Skeletal muscle tissue (tissue), 3 donors: ENCODE measurements at regions not wholly inside any gene's neighbourhood (a gene's known extent, or its start where the extent isn't known, plus 50 kb on each side); places are given as distances from the start of the nearest gene placed in this dataset.
"Not testable (repeated sequence)": the region's sequence is repeated elsewhere in the genome, so short reads cannot be mapped to it uniquely, and the experiment has no call there.

ENCODE experiments used
- H3K27ac ChIP-seq: one replicate; pipeline ENCODE4 v1.7.0; 2013; ENCODE audit warnings: mild to moderate bottlenecking, low read depth, low read length, inconsistent platforms
- H3K27me3 ChIP-seq, 3 donors: one replicate each; pipeline ENCODE4 v1.7.0; 2013; ENCODE audit warnings: low read length in 3 of 3; ENCODE audit not compliant: control insufficient read depth in 3 of 3, insufficient read depth in 3 of 3
- H3K36me3 ChIP-seq, 3 donors: one replicate each; pipeline ENCODE4 v1.7.0; 2013; ENCODE audit warnings: low read length in 3 of 3; ENCODE audit not compliant: control insufficient read depth in 3 of 3, insufficient read depth in 3 of 3
- H3K4me1 ChIP-seq, 3 donors: one replicate each; pipeline ENCODE4 v1.7.0; 2013; ENCODE audit warnings: low read length in 3 of 3, mild to moderate bottlenecking in 3 of 3; ENCODE audit not compliant: control insufficient read depth in 3 of 3, insufficient read depth in 3 of 3
- H3K4me3 ChIP-seq, 3 donors: one replicate each; pipeline ENCODE4 v1.7.0; 2013; ENCODE audit warnings: low read length in 3 of 3
- H3K9ac ChIP-seq, 3 donors: one replicate each; pipeline ENCODE4 v1.7.0; 2013; ENCODE audit warnings: low read length in 3 of 3, mild to moderate bottlenecking in 3 of 3, moderate library complexity in 2 of 3, low read depth in 1 of 3
- H3K9me3 ChIP-seq, 3 donors: one replicate each; pipeline ENCODE4 v1.7.0; 2013; ENCODE audit warnings: low read length in 3 of 3; ENCODE audit not compliant: control insufficient read depth in 3 of 3
- donor health status: Osteomylitis.

- H3K36me3 ChIP-seq, H3K27ac ChIP-seq, H3K9ac ChIP-seq, H3K4me3 ChIP-seq, H3K9me3 ChIP-seq, H3K27me3 ChIP-seq: not testable (repeated sequence)
- H3K4me1 ChIP-seq = peaks cover 13 to 22% (median 17%) of the 10 kb centered on the region in 3 donors
These were observed 77.5 kb downstream of the SNX5 start for GRCh38 chr20:17891131-17891530.

GRCh38 chr20:17890330-17890729, 78.3 kb downstream of the SNX5 start:
- peaks cover 9 to 14% (median 13%) of the 10 kb centered on the region in 3 donors for H3K4me1 ChIP-seq
- H3K27me3 ChIP-seq = no peaks in the 10 kb centered on the region
- no peak overlapping the region for H3K27ac ChIP-seq
- H3K9me3 ChIP-seq = peaks cover 0 to 5% (median 5%) of the 10 kb centered on the region in 3 donors
- H3K36me3 ChIP-seq = no peaks in the 10 kb centered on the region
- H3K9ac ChIP-seq = no peak overlapping the region
- H3K4me3 ChIP-seq = no peak overlapping the region

DNA sequence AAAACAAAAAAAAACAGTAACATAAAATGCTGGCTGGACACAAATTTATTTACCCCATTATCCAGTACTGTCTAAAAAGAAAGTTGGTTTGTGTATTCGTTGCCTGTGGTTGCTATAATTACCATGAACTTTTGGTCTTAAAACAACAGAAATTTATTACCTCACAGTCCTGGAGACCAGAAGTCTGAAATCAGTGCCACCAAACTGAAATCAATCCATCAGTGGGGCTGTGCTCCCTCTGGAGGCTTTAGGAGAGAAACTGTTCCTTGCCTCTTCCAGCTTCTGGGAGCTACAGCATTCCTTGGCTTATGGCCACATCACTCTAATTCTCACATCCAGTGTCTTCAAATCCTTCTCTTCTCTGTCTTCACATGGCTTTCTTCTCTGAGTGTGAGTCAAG, 79.4 kb downstream of the SNX5 start:
- Histone ChIP-seq H3K27me3 (no peaks in the 10 kb centered on the region), H3K27ac (no peak overlapping the region), H3K36me3 (no peaks in the 10 kb centered on the region), H3K4me3 (no peak overlapping the region), H3K9ac (no peak overlapping the region), H3K9me3 (peaks cover 0 to 5% (median 5%) of the 10 kb centered on the region in 3 donors), H3K4me1 (peaks cover 4 to 10% (median 8%) of the 10 kb centered on the region in 3 donors)

GRCh38 chr20:17888044-17888443, 80.5 kb downstream of the SNX5 start:
- H3K4me3 ChIP-seq = no peak overlapping the region
- H3K9me3 ChIP-seq = peaks cover 0 to 5% (median 5%) of the 10 kb centered on the region in 3 donors
- no peak overlapping the region for H3K27ac ChIP-seq
- no peak overlapping the region for H3K9ac ChIP-seq
- H3K36me3 ChIP-seq = no peaks in the 10 kb centered on the region
- no peaks in the 10 kb centered on the region for H3K27me3 ChIP-seq
- peaks cover 4 to 8% (median 4%) of the 10 kb centered on the region in 3 donors for H3K4me1 ChIP-seq

DNA sequence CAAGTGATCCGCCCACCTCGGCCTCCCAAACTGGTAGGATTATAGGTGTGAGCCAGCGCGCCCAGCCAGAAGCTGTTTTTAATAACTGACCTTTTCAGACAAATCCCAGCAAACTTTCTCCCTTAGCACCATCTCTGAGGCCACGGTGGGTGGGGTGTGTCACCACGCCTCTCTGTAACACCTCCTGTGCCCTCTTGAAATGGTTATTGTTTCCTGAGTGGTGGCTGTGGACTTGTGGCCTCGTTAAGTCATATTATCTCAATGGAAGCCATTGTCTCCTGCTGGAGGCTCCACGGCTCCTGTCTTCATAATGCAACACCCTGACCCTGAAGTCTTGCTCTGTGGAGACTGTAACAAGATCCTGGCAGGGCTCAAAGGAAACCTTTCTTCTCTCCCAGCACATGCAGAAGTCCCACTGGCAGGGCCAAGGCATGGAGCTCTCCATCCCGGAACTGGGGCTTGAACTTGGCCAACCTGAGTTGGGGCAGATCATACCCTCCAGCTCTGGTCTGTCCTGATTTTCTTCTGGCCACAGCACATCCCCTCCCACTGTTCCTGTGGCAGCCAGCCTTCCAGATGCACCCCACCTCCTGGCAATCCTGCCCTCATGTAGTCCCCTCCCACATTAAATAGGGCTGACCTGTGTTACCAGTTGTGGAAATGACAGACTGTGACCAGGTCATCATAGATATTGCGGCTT, 81.1 kb downstream of the SNX5 start:
- H3K36me3 ChIP-seq = no peaks in the 10 kb centered on the region
- H3K27me3 ChIP-seq = no peaks in the 10 kb centered on the region
- no peak overlapping the region for H3K9ac ChIP-seq
- no peak overlapping the region for H3K4me3 ChIP-seq
- H3K9me3 ChIP-seq = peaks cover 0 to 5% (median 5%) of the 10 kb centered on the region in 3 donors
- H3K27ac ChIP-seq = no peak overlapping the region
- H3K4me1 ChIP-seq = peaks cover 4 to 5% (median 4%) of the 10 kb centered on the region in 3 donors

DNA sequence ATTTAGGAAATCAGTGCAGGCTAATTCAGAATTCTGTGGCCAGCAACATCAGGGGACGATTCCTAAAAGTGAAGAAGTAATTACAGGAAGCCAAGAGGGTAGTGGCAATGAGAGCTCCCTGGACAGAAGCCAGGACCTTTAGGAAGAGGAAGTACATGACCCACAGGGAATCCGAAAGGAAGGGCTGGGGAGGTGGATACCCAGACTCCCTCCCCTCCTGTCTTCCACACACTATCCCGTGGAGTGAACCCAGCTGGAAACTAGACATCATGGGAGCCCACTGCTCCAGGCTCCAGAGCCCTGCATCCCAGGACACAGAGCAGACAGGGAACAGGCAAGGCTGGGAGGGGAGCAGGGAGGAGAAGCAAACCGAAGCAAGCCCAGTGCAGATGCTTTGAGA, 83.0 kb downstream of the SNX5 start:
- no peak overlapping the region for H3K9ac ChIP-seq
- H3K36me3 ChIP-seq = no peaks in the 10 kb centered on the region
- peaks cover 0 to 4% (median 3%) of the 10 kb centered on the region in 3 donors for H3K4me1 ChIP-seq
- H3K27me3 ChIP-seq = no peaks in the 10 kb centered on the region
- H3K4me3 ChIP-seq = no peak overlapping the region
- peaks cover 0 to 5% (median 5%) of the 10 kb centered on the region in 3 donors for H3K9me3 ChIP-seq
- H3K27ac ChIP-seq = no peak overlapping the region

DNA sequence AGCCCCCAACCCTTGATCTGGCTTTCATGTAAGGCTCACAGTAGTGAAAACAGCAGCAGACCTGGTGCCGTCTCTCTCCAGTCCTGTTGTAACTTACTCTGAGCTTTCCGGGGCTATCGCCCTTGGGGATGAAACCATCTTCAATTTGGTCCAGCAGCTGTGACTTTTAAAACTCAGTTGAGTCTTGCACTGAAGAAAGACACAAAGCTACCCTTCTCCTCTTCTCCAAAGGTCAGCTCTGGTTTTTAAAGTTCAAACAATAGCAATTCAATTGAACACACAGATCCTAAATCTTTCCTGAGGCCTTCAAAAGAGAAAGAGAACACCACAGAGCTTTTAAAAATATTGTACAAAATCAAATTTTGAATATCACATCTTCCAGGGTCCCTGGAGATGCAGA, 83.5 kb downstream of the SNX5 start:
- Histone ChIP-seq H3K9me3 (peaks cover 0 to 3% (median 1%) of the 10 kb centered on the region in 3 donors), H3K4me3 (no peak overlapping the region), H3K36me3 (no peaks in the 10 kb centered on the region), H3K4me1 (peaks cover 0 to 4% (median 3%) of the 10 kb centered on the region in 3 donors), H3K9ac (no peak overlapping the region), H3K27ac (no peak overlapping the region), H3K27me3 (no peaks in the 10 kb centered on the region)

- Histone ChIP-seq H3K36me3 (no peaks in the 10 kb centered on the region), H3K9me3 (no peaks in the 10 kb centered on the region), H3K27ac (no peak overlapping the region), H3K4me3 (no peak overlapping the region), H3K4me1 (peaks cover 0 to 4% (median 3%) of the 10 kb centered on the region in 3 donors), H3K9ac (no peak overlapping the region), H3K27me3 (no peaks in the 10 kb centered on the region)
These were observed 84.1 kb downstream of the SNX5 start for GRCh38 chr20:17884307-17885003.

DNA sequence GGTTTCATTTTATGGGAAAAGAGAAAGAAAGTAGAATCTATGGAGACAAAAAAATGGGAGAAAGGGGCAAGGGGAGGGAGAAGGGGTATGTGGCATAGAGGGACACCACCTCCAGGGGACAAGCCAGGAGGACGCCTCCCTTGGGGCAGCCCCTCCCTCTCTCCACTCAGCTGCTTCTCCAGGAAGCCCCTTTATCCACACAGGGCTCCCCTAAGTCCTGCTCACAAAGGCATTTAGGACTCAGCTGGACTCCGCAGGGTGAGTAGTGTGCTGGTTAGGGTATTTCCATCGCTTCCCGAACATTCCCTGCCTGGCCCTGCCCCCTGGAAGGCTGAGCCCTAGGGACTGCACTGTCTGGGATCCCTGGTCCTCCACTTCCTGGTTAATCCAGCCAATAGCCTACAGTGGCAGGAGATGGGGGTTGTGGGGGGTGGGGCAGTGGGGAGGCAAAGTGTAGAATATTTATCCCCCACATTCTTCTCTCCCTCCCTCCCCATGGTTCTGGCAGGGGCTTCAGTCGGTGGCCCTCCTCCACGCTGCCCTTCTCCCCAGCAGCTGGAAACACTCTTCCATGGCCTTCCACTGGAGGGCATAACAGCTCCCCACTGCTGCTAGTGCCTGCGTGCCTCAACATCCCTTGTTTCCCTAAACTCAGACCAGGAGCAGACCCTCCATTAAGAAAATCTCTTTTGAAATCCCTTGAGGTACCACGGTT, 84.8 kb downstream of the SNX5 start:
- no peak overlapping the region for H3K4me3 ChIP-seq
- H3K9me3 ChIP-seq = no peaks in the 10 kb centered on the region
- H3K27me3 ChIP-seq = no peaks in the 10 kb centered on the region
- no peak overlapping the region for H3K27ac ChIP-seq
- peaks cover 0 to 6% (median 4%) of the 10 kb centered on the region in 3 donors for H3K4me1 ChIP-seq
- no peaks in the 10 kb centered on the region for H3K36me3 ChIP-seq
- no peak overlapping the region for H3K9ac ChIP-seq
